Suppressor macrophage (primary cell): ENCODE measurements at regions not wholly inside any gene's neighbourhood (a gene's known extent, or its start where the extent isn't known, plus 50 kb on each side); places are given as distances from the start of the nearest gene placed in this dataset.
A peak's percentile ranks its signal among the peaks of the same experiment; 100 is the strongest.

Source experiments
- DNase-seq, 4 experiments: peaks; one replicate each; pipeline ENCODE4 v3.0.0-alpha.2; 2020 to 2022

DNA sequence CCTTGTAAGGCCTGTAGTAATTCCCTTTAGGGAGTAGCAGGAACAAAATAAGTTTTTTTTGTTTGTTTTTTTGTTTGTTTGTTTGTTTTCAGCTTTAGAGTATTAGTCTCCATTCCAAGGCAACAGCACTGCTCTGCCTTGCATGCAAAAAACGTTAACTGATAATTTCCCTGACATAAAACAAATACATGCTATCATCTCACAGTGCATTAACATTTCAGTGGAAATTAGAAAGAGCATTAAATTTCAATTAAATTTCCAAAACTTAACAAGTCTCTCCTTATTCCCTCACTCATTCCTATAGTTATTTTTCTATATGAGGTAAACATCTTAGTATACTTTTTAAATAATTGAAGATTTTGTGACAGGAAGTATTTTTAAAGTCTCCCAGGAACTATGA is 378.4 kb upstream of the PCDH7 start:
- DNase-seq = no peak

DNA sequence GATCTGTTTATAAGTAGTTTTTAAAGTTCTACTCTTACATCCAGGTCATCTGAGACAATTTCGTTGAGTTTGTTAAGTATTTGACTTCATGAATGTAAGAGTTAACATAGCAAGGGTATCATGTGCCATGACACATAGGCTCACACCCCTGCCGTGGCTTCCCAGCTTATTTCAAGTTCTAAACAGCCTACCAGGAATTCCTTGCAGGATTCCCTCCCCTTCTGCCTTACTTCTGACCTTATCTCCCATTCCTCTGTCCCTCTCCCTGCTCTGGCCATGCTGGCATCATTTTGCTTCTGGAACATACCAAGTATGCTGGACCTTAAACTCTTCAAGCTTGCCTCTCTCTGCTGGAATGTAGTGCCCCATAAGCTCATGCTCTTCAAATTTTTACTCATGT is 369.9 kb upstream of the PCDH7 start:
- no peak for DNase-seq

DNA sequence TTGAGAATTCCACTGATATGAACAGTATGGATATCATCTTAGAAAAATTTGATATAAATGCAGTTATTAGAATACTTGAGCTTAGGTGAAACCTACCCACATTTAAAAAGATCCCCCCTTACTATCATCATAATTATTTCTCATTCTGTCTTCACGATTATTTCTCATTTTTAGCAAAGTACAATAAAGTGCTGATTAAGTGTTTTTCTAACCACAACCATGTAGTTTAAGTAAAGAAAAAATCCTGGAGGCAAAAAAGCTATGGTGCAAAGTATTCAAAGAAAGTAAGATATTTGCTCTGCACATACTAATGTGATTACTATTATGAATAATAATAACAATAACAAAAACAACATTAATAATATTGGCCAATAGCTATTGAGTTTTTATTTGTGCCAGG is 365.6 kb upstream of the PCDH7 start:
- DNase-seq = no peak

DNA sequence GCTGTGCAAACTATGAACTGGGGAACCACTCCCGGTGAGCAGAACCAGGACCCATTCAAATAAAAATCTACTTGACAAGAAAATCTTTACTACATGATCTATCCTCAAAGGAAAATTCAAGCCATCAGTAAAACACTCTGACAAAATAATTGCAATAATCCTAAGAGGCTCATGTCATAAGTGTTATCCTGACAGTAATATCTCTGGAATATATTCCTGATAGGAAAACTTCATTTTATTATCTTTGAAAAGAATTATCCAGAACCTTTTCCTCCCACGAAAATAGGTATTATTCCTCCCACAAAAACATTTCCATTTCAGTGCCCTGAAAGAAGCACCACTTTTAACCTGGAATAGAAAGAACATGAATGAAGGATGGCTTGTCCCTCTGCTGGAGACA is 357.7 kb upstream of the PCDH7 start:
- no peak for DNase-seq

DNA sequence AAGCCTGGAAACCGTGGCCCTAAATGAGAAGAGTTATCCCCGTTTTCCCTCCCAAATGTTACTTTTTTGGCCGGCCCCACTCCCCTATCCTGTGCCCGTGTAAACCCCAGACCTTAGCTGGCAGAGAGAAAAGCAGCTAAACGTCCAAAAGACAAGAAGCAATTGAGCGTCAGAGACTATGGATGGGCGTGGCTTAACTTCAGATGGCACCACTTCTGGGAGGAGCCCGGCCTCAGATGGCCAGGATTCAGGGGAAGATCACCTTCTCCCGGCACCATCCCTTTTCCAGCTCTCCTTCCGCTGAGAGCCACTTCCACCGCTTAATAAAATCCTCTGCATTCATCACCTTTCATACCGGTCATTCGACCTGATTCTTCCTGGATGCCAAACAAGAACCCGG is 350.1 kb upstream of the PCDH7 start:
- DNase-seq = no peak

DNA sequence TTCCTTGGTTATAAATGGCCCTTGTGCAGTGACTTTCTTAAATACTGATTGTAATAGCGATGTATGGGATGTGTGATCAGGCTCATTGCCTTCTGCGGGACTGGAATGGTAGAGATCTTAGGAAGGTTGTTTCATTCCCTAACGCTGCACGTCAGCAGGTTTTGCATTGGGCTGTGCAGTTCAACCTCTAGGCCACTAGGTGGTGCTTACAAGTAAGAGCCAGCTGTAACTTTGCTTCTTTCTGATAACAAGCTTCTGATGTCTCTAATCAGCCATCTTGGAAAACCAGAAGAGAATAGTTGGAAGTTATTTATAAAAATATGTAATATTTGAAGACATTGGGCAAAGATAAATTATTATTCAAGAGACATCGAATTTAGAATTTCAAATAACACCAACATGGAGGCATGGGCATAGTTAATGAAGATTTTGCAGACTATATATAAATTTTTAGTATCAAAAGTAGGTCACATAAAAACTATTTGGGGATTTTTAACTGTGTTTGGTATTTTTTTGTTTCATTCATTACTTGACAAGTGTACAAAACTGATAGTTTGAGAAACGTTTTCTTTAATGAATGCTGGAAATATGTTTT is 339.7 kb upstream of the PCDH7 start:
- DNase-seq = peak; percentile 60 to 68 (median 62)

DNA sequence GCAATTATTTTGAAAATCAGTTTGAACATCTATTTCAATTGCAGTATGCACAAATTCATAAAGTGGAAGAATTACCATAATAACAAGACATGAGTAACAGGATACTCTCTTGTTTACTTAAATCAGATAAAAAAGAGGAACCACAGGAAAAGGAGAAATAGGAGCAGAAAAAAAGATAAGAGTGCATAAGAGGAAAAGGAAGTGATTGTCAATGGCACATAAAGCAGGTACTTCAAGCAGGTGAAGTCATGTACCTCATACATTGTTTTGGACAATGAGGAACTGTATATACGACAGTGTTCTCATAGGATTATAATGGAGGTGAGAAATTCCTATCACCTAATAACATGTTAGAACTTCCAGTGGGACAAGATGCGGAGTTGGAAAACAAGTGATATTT is 334.5 kb upstream of the PCDH7 start:
- DNase-seq = no peak

DNA sequence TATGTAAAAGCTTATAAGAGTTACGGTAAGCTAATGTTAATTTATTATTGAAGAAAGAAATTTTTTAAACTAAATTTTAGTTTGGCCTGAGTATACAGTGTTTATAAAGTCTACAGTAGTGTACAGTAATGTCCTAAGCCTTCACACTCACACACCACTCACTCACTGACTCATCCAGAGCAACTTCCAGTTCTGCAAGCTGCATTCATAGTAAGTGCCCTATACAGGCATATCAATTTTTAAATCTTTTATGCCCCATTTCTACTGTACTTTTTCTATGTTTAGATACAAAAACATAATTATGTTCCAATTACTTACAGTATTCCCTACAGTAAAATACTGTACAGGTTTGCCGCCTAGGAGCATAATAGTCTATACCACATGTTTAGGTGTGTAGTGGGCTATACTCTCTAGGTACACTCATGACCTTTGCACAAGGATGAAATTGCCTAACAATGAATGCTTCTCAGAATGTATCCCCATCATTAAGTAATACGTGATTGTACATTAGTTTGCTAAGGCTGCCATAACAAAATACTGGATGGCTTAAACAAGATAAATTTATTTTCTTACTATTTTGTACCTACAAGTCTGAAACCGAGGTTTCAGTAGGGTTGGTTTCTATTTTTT is 333.8 kb upstream of the PCDH7 start:
- no peak for DNase-seq

DNA sequence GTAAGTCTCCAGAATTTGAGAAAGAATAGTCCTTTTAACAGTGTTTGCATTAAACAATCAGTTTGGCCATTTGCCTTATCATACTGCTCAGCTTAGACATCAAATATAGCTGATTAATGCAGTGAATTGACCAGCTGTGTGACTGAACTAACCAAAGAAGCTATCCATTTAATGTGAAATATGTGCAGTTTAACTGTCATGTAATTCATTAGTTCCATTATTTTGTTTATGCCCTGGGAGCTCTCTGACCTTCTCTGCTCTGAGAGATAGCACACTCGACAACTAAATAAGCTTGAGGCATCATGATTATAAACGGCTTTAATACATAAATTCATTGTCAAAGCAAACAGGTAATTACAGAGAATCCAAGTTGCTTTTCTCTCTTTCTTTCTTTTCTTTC is 324.3 kb upstream of the PCDH7 start:
- no peak for DNase-seq

DNA sequence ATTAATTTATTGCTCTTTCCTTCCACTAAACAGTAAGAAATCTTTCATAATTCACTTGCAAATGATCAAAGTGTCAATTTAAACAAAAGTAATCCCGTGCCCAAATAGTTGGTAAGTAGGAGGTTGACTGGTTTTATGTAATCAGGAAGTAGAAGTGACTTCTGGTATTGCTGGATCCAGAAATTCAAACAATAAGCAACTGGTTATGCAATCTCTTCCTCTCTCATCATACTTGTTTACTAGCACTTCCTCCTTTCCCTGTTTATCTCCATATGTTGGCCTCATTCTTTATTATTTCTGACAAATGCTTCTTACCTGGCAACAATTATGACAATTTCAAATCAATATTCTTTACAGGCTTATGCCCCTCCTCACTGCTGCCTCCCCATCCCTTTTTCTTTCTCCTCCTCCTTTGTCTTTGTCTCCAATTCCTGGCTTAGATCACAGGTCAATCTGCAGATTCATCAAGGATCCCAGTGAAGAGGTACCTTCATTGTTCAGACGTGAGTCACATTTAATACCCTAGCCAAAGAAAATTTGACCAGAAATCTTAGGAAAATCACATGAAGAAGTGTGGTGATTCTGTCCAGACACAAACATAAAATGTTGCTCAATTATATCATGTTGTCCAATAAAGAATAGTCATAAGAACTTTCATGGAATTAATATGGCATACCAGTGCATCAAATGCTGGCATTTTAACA is 323.2 kb upstream of the PCDH7 start:
- DNase-seq = peak in 2 of 4 experiments; percentile 13 to 25

DNA sequence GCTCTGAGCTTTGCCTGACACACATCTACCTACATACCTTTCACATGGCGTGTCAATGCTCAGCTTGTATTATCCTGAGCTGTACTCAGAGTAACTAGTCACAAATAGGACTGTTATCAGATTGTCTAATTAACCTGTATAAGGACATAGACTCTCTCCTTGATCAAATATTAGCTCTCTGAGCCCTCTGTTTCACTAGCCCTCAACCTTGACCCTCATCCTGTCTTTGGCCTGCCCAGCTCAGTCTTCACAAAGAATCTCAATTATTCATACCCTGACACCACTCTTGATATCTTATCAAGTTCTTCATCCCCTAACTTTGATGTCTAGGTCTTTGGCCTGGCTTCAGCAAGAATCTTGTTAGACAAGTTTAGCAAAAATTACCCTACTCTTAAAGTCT is 320.7 kb upstream of the PCDH7 start:
- no peak for DNase-seq

DNA sequence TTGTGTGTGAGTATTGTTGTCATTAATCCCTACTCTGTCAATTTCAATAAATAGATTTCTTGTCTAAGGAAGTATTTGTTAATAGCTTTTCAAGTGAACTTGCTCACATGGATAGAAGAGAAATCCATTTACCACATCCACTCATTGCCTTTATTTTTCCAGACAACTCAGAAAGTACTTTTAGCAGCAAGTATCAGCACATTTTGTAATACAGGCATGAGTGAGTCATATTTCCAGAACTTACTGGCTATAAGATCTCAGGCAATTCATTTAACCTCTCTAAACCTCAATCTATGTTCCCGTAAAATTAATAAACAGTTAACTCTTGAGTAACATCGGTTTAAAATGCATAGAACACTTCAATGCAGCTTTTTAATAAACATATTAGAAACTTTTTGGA is 317.9 kb upstream of the PCDH7 start:
- DNase-seq = no peak

DNA sequence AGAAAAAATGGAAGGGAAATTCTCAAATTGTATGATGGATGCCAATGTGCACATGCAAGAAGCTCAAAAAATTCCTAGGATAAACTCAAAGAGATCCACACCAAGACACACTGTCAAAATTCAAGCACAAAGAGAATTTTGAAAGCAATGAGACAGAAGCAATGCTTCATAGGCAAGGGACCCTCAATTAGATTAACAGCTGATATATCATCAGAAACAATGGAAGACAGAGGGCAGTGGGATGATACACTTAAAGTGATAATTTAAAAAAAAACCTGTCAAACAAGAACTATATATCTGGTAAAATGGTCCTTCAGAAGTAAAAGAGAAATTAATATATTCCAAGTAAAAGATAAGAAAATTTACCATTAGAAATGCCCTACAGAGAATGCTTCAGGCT is 306.3 kb upstream of the PCDH7 start:
- DNase-seq = no peak

DNA sequence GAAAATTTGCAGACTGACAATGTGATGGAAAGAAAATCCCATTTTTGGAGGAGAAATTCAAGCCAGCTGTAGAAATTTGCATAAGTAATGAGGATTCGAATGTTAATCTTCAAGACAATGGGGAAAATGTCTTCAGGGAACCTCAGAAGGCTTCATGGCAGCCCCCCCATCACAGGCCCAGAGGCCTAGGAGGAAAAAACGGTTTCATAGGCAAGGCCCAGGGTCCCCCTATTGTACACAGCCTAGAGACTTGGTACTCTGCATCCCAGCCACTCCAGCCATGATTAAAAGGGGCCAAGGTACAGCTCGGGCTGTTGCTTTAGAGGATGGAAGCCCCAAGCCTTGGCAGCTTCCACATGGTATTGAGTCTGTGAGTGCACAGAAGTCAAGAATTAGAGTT is 303.6 kb upstream of the PCDH7 start:
- no peak for DNase-seq

DNA sequence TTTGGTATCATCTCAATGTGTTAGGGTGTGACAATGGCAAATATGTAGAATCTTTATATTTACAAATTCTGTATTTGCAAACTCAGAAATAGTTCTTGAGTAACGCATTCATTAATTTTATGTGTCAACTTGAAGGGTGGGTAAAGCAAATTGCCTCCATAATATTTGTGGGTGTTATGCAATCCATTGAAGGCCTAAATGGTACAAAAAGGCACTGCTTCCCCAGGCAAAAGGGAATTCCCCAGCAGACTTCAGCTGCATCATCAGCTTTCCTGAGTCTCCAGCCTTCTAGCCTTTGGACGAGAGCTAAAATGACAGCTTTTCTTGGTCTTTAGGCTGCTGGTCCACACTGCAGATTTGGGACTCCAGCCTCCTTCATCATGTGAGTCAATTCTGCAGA is 292.2 kb upstream of the PCDH7 start:
- no peak for DNase-seq

DNA sequence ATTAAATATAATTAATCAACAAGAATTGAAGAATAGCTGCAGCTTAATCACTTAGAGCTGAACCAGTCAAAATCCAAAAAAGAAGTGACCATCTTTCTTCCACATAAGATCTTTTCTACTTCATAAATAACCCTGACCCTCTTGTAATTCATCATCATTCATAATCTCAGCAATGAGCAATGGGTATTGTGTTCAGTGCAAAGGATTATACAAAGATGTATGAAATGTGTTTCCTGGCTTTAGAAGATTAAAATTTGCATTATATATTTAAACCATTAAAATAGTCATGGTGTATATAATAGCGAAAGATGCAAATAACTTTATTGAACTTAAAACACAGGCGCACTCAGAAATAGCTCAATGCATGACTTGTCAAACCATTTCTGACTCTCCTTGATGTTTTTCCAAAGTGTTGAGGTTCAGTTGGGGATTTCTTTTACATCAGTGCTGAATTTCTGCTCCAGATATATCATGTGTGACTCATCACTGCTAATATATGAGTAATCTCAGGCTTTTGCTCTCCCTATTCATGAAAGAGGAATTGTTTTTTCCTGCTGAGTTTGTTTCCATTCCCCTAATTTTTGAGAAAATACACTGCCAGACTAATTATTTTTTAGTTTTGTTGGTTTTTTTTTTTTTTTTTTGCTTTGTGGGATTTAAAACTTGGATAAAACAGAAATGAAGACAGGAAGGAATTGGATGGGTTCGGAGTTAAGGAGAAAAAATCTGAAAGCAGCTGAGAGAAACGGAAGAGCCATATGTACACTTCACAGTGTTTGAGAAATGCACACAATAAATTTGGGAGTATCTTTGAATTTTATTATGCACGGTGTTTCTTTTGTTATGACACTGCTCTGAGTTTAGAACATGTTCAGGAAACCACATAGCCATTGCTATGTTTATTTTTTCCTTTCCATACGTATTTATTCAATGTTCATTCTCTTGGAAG is 290.1 kb upstream of the PCDH7 start:
- DNase-seq = no peak

DNA sequence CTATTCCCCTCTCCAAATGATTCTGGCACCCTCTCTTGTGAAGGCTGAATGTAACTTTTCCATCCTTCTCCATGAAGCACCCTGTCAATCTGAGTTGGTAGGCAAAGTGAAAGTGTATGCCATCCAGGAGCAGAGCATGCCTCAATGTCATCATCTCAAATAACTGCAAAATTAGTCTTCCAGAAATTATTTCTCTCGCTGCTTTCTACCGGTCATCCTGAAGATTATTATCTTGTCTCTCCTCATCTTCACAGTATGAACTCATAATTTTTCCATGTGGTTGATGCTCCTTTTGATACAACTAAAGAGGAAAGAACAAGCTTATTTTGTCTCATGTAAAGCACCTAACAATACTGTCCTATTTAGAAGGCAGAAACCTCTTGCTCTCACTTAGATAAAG is 285.5 kb upstream of the PCDH7 start:
- DNase-seq = no peak

DNA sequence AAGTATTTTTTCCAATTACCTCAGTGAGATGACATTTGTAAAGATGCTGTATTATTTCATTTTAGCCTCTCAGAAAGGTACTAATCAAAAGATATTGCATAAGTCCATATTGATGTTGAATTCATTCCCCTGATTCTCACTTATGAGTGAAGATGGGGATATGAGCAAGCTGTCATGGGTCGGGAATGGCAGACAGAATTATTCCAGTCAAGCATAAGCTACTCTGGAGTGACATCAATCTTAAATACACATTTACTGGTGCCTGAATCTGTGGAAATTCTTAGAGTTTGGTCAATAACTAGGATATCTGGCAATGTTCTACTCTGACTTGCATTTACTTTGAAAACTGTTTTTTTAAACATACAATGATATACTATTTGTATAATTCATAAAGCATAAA is 283.8 kb upstream of the PCDH7 start:
- DNase-seq = no peak

DNA sequence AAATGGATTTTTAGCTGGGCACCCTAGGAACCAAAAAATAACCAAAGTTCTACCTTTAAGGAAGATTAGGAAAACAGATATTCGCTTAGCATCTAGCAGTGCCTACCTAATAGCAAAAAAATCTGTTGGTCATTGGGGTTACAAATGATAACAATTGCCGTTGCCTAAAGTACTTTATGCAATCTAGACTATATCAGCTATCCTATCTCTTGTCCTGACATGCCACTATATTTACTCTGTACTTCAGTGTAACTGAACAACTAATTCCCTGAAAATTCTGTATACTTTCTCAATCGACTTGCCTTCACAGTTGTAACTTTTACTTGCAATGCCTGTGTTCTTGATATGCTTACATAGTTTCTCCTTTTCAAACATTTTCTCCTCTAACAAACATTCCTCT is 282.9 kb upstream of the PCDH7 start:
- DNase-seq = no peak

DNA sequence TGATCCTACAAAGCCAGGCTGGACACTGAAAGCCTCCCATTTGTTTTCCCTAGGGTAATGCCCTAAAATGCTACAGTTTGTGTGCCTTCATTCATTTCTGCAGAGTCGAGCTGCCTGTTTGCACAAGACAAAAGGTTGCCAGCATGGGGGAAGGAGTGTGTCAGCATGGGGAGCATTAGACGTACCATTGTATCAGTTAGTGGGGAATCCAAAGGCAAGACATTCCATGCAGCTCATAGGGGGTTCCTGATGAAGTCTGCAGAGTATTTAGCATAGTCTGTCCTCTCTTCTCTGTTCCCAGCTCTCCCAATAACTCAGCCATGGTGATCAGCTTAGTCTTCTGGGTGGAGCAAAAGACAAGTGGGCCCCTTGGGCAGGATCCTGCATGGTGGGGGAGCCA is 276.9 kb upstream of the PCDH7 start:
- DNase-seq = no peak

DNA sequence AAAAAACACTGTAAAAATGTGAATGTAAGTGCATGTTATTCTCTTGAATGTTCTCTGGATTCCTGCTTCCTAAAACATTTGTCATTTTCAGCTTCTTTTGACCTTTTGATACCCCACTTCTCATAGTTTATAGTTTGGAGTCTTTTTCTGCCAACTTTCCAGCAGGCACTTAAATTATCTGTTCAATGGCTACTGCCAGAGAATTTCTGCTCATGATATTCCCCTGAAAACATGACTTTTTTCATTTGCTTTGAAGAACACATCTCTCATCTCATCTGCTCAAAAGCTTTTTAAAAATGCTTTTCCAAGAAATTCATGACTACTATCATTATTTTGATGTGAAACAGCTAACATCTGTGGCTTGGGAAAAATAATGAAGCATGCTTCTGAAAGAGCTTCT is 269.7 kb upstream of the PCDH7 start:
- no peak for DNase-seq

DNA sequence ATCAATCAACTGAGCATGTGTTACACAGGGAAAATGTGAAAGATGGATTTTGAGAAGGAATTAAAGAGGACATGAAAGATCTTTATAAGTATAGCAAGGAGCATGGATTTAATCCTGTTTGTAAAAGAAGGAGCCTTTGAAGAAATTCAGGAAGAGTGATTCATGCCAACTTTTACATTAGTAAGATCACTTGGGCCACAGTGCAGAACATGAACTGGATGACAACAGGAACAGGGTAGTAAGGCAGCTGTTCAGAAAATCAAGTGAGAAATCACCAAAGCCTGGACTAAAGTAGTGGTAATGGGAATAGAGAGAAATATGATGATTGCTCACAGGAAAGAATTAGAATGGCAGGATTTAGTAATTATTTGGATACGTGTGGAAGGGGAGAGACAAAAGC is 265.7 kb upstream of the PCDH7 start:
- DNase-seq = no peak

DNA sequence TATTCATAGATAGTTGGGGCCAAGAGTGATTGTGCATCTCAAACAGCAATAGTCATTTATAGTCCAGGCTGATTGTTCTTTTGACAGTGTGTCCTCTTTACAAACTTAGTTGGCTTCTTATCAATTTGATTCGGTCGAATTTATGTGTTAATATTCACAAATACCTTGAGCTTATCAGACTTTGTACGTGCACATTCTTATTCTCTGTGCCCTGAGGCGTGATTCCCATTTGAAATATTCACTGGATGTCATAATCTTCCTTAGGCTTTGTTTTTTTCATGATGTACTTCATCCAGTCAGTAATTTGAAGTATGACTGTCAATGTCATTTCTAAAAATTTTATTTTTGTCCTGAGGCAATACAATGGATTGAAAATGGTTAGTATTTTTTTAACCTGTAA is 263.5 kb upstream of the PCDH7 start:
- DNase-seq = no peak
